NOMO-1 treated with DMSO at 0.1 percent for 48 hours (cell line): ENCODE measurements at regions not wholly inside any gene's neighbourhood (a gene's known extent, or its start where the extent isn't known, plus 50 kb on each side); places are given as distances from the start of the nearest gene placed in this dataset.

Source experiments
- DNase-seq: peaks from one replicate; lab custom pipeline; 2025; ENCODE audit not compliant: unreplicated experiment; lab: John Stamatoyannopoulos, UW

- DNase-seq = no peak
Observed at GRCh38 chr5:67434466-67434865, 237.9 kb upstream of the CD180 start.

DNA sequence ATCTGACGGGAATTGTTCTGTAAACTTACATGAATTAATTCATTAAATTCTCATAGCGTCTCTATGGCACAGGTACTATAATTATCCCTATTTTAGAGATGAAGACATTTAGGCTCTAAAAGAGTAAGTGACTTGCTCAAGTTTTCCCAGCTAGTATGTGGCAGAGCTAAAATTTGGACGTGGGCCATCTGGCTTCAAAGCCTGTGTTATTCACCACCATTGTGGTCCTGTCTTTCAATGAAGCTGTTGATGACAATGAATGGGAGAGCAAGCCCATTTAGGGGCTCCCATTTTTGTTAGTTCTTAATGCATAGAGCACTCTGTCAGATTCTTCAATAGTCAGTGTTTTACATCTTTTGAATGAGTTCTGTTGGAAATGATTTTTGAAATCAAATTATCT, 236.0 kb upstream of the CD180 start:
- DNase-seq = no peak

DNA sequence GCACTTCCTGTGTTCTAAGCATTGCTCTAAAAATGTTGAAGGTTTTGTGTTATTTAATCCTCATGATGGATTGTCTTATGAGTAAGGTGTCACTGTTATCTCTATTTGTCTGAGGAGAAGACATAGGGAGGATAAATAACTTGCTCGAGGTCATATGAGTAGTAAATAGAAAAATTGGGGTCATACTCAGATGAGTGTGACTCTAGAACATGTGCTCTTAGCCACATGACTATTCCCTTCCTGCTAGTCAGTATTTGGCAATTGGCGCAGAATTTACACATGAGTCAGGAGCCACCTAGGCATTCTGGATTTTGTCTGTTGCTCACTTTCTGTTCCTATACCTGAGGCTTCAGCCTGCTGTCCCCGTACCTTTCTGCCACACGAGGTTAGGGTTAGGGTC, 234.6 kb upstream of the CD180 start:
- no peak for DNase-seq

GRCh38 chr5:67427850-67428298, 231.3 kb upstream of the CD180 start:
- no peak for DNase-seq

- DNase-seq = no peak
Observed at GRCh38 chr5:67426961-67427849, 230.6 kb upstream of the CD180 start.

GRCh38 chr5:67425514-67425913, 228.9 kb upstream of the CD180 start:
- DNase-seq = no peak

GRCh38 chr5:67417839-67418238, 221.2 kb upstream of the CD180 start:
- no peak for DNase-seq

DNA sequence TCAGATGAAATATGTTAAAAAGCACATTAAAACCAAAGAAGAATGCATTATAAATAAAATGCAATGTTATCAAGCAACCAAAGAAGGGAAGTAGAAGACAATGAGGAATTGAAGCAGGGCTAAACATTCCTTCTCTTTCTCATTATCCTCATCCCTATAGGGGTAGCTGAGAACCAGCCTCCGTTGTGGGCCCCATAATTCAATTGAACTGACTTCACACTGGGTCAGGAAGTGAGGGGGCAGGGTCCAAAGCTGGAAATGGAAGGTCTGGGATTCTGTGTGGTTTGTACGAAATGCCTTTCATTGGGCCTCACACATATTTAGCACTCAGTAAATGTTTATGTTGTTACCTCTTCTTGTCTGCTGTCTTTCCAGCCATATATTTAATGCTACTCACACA, 220.4 kb upstream of the CD180 start:
- no peak for DNase-seq

DNA sequence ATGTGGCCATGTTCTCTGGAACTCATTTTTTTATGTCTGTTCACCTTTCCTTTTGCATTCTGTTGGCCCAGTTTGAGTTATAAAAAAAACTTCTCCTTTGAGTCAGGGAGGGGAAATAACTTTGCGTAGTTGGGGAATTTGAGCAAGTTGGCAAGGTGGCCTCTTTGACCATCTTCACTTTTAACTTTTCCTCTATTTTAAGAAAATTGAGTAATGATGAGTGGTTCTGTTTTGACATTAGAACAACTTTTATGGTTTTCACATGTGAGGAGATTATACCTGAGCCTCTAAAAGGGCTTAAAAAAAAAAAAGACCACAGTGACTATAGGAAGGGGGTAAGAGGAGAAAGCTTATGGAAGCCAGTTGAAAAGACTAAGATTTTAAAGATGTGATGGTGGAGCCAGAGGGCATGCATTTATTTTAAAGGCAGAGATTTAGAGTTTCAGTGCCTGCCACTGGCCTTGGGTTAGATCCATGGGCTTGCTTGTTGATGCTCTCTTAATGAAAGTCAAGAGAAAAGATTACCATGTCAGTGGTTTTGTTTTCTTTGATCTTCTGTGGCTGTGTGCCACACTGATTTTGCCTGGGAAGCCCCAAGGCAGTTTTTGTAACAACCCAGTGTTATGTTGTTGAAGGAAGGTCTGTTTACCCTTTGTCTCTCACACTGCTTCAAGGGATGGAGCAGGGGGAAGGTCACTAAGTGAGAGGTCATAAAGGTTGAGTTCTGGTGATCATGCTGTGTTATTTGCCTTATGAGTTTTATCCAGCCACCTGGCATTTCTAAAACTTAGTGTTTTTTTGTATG, 219.7 kb upstream of the CD180 start:
- DNase-seq = peak; percentile 7

- no peak for DNase-seq
Observed at GRCh38 chr5:67414712-67415111, 218.1 kb upstream of the CD180 start.

DNA sequence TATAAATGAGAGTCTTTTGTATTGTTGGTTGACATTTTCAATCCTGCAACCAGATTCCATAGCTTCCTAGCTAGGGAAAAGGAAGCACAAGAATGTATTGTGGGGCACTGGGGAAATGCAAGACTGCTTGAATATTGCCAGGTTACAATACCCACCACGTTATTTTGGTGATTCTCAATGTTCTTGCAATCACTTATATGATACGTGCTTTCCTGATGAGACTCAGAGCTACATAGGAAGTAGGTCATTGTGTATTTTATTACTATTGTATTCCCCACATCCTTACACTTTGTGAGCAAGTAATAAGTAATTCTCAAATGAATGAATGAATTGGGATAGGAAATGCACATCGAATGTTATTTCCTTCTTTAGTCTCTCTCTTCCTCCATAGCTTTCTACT, 217.1 kb upstream of the CD180 start:
- no peak for DNase-seq

DNA sequence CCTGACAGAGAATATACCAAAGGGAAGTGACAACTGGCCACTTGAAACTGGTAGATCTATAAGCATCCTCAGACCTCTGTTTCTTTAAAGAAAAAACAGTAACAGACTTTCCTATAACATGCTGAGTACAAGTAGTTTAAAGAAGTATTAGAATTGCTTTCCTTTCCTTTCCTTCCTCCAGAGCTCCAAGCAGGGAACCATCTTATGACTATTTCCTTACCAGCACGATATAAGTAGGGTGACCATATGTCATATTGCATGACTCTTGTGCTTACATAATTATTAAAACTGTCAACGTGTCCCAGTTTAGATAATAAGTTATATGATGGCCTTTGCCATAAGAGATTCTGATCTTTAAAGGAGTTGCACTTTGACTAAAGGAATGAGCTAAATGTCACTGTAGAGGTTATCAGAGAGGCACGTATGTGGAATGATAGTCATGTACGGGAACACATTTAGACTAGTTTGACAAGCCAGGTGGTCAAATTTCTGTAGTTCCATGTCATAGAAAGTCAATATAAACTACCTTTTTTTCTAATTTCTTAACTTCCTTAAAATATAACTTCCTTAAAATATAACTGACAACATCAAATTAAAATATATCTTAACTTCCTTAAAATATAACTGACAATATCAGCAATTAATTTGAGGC, 212.7 kb upstream of the CD180 start:
- DNase-seq = peak; percentile 85

- no peak for DNase-seq
Observed at GRCh38 chr5:67407979-67408378, 211.4 kb upstream of the CD180 start.

- no peak for DNase-seq
Observed at GRCh38 chr5:67405755-67406154, 209.2 kb upstream of the CD180 start.

GRCh38 chr5:67405101-67405364, 208.4 kb upstream of the CD180 start:
- DNase-seq = no peak

DNA sequence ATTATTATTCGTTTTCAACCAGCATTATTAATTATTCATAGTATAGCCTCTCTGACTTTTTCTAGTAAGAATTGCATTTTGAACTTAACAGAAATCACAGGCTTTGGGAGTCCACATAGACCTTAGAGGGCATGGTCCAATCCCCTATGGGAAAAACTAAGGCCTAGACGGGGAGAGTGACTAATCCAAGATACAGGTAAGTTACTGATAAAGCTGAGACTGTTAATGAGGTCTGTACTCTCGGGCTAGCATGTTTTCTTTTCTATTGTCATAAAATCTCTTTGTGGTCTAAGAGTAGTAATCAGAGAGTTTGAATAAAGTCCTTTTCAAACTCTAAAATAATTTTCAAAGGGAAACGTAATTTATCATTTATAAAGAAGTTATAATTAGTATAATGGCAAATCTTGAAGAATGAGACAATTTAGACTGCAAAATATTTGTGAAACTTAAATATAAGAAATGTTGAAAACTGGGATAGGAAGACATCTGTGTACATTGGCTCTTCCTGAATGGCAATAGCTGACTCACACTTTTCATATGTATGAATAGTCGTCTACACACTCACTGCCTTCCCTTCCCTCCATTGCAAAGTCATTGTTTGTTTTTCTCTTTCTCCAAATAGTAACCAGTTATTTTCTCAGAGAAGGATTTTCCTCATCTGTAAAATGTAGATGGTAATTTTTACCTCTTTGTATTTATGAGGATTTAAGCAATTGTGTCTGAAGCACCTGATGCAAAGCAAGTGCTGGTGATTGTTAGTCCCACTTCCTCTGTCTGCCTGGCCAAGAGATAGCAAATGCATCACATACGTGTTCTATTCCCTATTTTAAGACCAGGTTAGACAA, 207.9 kb upstream of the CD180 start:
- DNase-seq = no peak

GRCh38 chr5:67402526-67402925, 205.9 kb upstream of the CD180 start:
- no peak for DNase-seq

- no peak for DNase-seq
Observed at GRCh38 chr5:67401172-67401571, 204.6 kb upstream of the CD180 start.

- DNase-seq = no peak
Observed at GRCh38 chr5:67400752-67401151, 204.2 kb upstream of the CD180 start.

DNA sequence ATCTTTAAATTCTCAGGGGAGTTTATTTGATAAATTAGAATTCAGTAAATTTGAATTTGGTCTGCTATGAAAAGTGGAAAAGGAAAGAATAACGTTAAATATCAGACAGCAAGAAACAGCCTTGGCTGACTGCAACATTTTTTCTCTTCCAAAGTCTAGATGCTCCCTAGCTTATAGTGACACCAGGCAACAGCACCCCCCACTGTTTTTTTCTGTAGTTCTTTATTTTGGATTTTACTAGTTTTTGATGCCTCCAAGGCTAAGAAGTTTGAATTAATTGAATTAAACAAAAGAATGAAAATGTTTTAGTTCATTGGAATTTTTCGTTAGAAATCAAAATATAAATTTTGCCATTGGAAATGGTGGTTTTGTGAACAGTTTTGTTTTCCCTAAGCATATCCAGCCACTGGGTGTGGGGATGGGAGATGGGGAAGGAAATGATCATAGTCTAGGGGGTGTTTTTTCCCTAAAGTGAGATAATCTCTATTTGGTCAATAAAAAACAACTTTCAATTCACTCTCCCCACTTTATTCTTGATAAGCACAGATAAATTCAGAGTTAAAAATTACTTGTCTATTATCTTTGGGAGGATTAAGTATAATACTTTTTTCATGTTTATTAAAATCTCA, 199.3 kb upstream of the CD180 start:
- DNase-seq = no peak

DNA sequence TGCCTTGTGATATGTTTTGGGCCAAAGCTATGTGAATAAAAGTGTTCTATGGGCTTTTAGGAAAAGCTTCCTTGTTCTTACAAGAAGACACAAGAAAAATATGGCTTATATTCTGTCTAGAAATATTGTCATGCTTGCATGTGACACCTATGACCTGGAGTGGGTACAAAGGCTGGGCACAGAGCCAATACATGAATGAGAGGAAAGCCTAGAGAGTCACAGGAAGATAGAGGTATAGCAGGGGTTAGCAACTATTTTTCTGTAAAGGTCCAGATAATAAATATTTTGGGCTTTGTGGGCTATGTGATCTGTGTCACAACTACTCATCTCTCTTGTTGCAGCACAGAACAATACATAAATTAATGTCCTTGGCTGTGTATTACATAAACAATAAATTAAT, 196.6 kb upstream of the CD180 start:
- DNase-seq = no peak
